Loucy (cell line): ENCODE measurements at regions not wholly inside any gene's neighbourhood (a gene's known extent, or its start where the extent isn't known, plus 50 kb on each side); places are given as distances from the start of the nearest gene placed in this dataset.
A peak's percentile ranks its signal among the peaks of the same experiment; 100 is the strongest.

Experiments
- H2AFZ ChIP-seq: fragments of 200-600 bp; sonication (generic); 2 replicates; pipeline ENCODE4 v1.6.0; 2016; ENCODE audit warnings: antibody characterized with exemption, mild to moderate bottlenecking, low read length, moderate library complexity
- H3F3A ChIP-seq: fragments of 200-600 bp; 2 replicates; pipeline ENCODE4 v1.6.0; 2016; ENCODE audit warnings: antibody characterized with exemption, low read depth, mild to moderate bottlenecking
- H3K27me3 ChIP-seq: fragments of 200-600 bp; sonication (generic); 2 replicates; pipeline ENCODE4 v1.6.1; 2014; ENCODE audit warnings: low read length, mild to moderate bottlenecking; ENCODE audit not compliant: insufficient read depth, poor library complexity, severe bottlenecking
- H3K36me3 ChIP-seq: fragments of 200-600 bp; sonication (generic); 2 replicates; pipeline ENCODE4 v1.6.1; 2016; ENCODE audit warnings: low read length; ENCODE audit not compliant: insufficient read depth
- H3K4me1 ChIP-seq: fragments of 200-600 bp; sonication (generic); 2 replicates; pipeline ENCODE4 v1.5.1; 2014; ENCODE audit warnings: low read length, mild to moderate bottlenecking; ENCODE audit not compliant: insufficient read depth, poor library complexity, severe bottlenecking
- H3K4me2 ChIP-seq: fragments of 200-600 bp; sonication (generic); 2 replicates; pipeline ENCODE4 v1.6.0; 2014; ENCODE audit warnings: antibody characterized with exemption, low read length, low read depth, mild to moderate bottlenecking; ENCODE audit not compliant: poor library complexity, severe bottlenecking
- H3K4me3 ChIP-seq: fragments of 200-600 bp; sonication (generic); 2 replicates; pipeline ENCODE4 v1.5.1; 2014; ENCODE audit warnings: low read length, mild to moderate bottlenecking, mixed read lengths; ENCODE audit not compliant: poor library complexity, severe bottlenecking
- H3K79me2 ChIP-seq: fragments of 200-600 bp; sonication (generic); 2 replicates; pipeline ENCODE4 v1.6.1; 2014; ENCODE audit warnings: low read length; ENCODE audit not compliant: insufficient read depth
- H3K9ac ChIP-seq: fragments of 200-600 bp; sonication (generic); 2 replicates; pipeline ENCODE4 v1.6.0; 2014; ENCODE audit warnings: mild to moderate bottlenecking, low read depth, low read length, moderate library complexity; ENCODE audit not compliant: poor library complexity, severe bottlenecking
- H3K9me2 ChIP-seq: fragments of 200-600 bp; sonication (generic); replicated peaks from 2 replicates; pipeline ENCODE4 v1.6.1; 2016; ENCODE audit warnings: low read depth, low read length, mixed read lengths
- H3K9me3 ChIP-seq: fragments of 200-600 bp; sonication (generic); 2 replicates; pipeline ENCODE4 v1.6.1; 2014; ENCODE audit warnings: mild to moderate bottlenecking, antibody characterized with exemption, low read length, low read depth; ENCODE audit not compliant: insufficient read depth
- H4K20me1 ChIP-seq: fragments of 200-600 bp; sonication (generic); 2 replicates; pipeline ENCODE4 v1.6.0; 2014; ENCODE audit warnings: antibody characterized with exemption, low read length, mild to moderate bottlenecking; ENCODE audit not compliant: insufficient read depth, poor library complexity, severe bottlenecking
- EZH2phosphoT487 ChIP-seq: fragments of 200-600 bp; IDR thresholded peaks from 2 replicates; pipeline ENCODE4 v1.6.1; 2018; ENCODE audit warnings: antibody characterized with exemption, mild to moderate bottlenecking, moderate library complexity, borderline replicate concordance
- TF ChIP-seq, protein P1 (sequence below): fragments of 200-600 bp; sonication (generic); conservative IDR thresholded peaks from 2 replicates; pipeline ENCODE4 v1.5.1; 2014; ENCODE audit warnings: mild to moderate bottlenecking, antibody characterized with exemption, low read length

DNA sequence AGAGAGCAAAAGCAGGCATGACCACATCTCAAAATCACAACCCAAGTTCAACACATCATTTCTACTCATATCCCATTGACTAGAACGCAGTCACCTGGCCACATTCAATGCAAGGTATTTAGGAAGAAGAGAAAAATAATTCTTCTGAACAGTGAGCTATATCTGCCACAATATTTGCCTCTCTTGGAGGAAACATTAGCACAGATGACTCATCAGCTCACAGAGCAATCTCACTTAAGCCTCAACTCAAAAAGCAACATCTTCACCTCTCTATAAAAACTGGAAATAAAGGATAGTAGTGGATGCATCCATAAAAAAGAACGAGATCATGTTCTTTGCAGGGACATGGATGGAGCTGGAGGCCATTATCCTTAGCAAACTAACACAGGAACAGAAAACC is 143.9 kb upstream of the FMN2 start:
- TF ChIP-seq, protein P1, sequence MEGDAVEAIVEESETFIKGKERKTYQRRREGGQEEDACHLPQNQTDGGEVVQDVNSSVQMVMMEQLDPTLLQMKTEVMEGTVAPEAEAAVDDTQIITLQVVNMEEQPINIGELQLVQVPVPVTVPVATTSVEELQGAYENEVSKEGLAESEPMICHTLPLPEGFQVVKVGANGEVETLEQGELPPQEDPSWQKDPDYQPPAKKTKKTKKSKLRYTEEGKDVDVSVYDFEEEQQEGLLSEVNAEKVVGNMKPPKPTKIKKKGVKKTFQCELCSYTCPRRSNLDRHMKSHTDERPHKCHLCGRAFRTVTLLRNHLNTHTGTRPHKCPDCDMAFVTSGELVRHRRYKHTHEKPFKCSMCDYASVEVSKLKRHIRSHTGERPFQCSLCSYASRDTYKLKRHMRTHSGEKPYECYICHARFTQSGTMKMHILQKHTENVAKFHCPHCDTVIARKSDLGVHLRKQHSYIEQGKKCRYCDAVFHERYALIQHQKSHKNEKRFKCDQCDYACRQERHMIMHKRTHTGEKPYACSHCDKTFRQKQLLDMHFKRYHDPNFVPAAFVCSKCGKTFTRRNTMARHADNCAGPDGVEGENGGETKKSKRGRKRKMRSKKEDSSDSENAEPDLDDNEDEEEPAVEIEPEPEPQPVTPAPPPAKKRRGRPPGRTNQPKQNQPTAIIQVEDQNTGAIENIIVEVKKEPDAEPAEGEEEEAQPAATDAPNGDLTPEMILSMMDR: no peak
- no peak for TF ChIP-seq EZH2phosphoT487
- Histone ChIP-seq H3F3A (no peaks in the 10 kb centered on the region), H4K20me1 (no peaks in the 10 kb centered on the region), H2AFZ (no peak overlapping the region), H3K4me2 (no peak overlapping the region), H3K9ac (no peak overlapping the region), H3K36me3 (no peaks in the 10 kb centered on the region), H3K79me2 (no peaks in the 10 kb centered on the region), H3K4me1 (no peaks in the 10 kb centered on the region), H3K9me2 (no peaks in the 10 kb centered on the region), H3K4me3 (no peak overlapping the region), H3K27me3 (no peaks in the 10 kb centered on the region), H3K9me3 (no peaks in the 10 kb centered on the region)

DNA sequence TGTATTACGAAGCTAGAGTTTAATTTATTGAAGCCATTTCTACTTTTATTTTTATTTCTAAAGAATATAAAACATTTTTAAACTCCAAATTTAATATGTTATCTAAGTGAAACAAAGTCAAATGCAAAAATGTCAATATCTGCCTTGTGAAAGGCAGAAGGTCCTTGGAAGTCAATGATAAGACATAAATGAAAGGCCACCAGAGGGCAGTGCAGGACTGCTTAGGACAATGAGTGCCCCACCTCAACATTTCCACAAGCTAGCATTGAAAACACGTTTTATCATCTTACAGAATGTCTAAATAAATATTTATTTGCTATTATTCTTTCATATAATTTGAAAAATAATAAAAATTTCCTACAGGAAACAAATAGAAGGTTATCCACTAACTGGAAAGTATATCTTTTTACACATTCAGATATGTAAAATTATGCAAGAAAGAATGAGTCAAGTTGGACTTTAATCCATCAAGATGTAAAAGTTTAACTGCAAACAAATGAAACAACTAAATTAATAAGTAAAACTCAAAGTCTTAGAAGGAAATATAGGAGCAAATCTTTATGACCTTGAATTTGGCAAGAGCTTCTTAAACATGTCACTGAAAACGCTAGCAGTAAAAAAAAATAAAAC is 140.1 kb upstream of the FMN2 start:
- Histone ChIP-seq H3K36me3 (no peaks in the 10 kb centered on the region), H3K4me2 (no peak overlapping the region), H2AFZ (no peak overlapping the region), H3F3A (no peaks in the 10 kb centered on the region), H3K9me3 (no peaks in the 10 kb centered on the region), H3K4me1 (no peaks in the 10 kb centered on the region), H4K20me1 (no peaks in the 10 kb centered on the region), H3K4me3 (no peak overlapping the region), H3K9me2 (no peaks in the 10 kb centered on the region), H3K9ac (no peak overlapping the region), H3K27me3 (no peaks in the 10 kb centered on the region), H3K79me2 (no peaks in the 10 kb centered on the region)
- TF ChIP-seq, protein P1: peak; percentile 62
- no peak for TF ChIP-seq EZH2phosphoT487

DNA sequence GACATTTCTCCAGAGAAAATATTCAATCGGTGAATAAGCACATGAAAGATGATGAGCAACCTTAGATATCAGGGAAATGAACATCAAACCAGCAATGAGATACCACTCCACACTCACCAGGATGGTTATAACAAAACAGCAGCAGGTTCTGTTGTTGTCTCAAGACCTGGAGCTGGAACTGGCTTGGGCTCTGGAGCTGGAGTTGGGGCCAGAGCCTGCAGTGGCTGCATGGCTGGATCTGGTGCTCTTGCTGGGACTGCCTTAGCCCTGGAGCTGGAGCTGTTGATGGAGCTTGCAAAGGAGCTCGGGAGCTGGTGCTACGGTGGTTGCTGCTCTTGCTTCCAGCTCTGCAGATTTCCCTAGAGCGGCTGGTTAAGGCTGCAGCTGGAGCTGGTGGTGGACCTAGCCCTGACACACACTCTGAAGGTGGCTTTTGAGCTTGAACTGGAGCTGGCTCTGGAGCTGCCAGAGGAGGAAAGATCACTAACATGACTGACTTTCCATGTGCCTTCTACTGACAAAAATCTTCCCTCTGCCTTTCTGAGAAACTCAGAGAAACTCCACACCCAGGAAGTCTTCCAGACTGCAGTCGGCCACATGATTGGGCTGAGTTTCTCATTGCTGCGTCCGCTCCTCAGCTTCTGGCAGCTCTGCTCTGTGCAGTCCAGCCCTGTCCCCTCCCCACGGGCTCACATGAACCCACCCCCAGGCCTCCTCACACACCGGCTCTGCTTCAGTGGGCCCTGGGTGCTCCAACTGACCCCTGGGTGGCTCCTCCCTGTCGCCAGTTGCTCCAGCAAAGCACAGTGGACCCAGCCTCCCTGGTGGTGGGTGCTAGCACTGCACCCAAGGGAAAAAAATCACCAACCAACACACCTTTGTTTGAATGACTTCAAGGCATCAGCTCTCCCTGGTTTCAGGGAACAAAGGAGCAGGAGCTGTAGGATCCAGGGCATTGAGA is 139.1 kb upstream of the FMN2 start:
- no peak overlapping the region for H3K4me3 ChIP-seq
- no peaks in the 10 kb centered on the region for H3K9me2 ChIP-seq
- H3K79me2 ChIP-seq: no peaks in the 10 kb centered on the region
- H3K9ac ChIP-seq: no peak overlapping the region
- peak overlapping the region; percentile 70 for H2AFZ ChIP-seq
- H3K4me2 ChIP-seq: no peak overlapping the region
- no peaks in the 10 kb centered on the region for H3K27me3 ChIP-seq
- no peak for TF ChIP-seq EZH2phosphoT487
- TF ChIP-seq, protein P1: peak; percentile 49
- no peaks in the 10 kb centered on the region for H3K9me3 ChIP-seq
- no peaks in the 10 kb centered on the region for H3F3A ChIP-seq
- no peaks in the 10 kb centered on the region for H4K20me1 ChIP-seq
- no peaks in the 10 kb centered on the region for H3K36me3 ChIP-seq
- H3K4me1 ChIP-seq: no peaks in the 10 kb centered on the region
